HCT116 (cell line): ENCODE measurements at regions not wholly inside any gene's neighbourhood (a gene's known extent, or its start where the extent isn't known, plus 50 kb on each side); places are given as distances from the start of the nearest gene placed in this dataset.

Source experiments
- ATF3 ChIP-seq: IDR thresholded peaks from 2 replicates; pipeline ENCODE4 v1.6.1; 2012
- CEBPB ChIP-seq: IDR thresholded peaks from 2 replicates; pipeline ENCODE4 v1.6.1; 2012; ENCODE audit warnings: low read depth
- EZH2 ChIP-seq: fragments of 200-600 bp; sonication (generic); IDR thresholded peaks from 2 replicates; pipeline ENCODE4 v1.6.1; 2017; ENCODE audit warnings: antibody characterized with exemption, mixed run types
- JUND ChIP-seq: IDR thresholded peaks from 2 replicates; pipeline ENCODE4 v1.6.1; 2012
- POLR2A ChIP-seq: IDR thresholded peaks from 2 replicates; pipeline ENCODE4 v1.7.0; 2011; ENCODE audit warnings: borderline replicate concordance; ENCODE audit not compliant: insufficient read depth, insufficient read length; ENCODE audit errors: extremely low read depth
- TCF7L2 ChIP-seq: IDR thresholded peaks from 2 replicates; pipeline ENCODE4 v1.7.0; 2011; ENCODE audit warnings: borderline replicate concordance, inconsistent platforms; ENCODE audit not compliant: insufficient read depth, insufficient read length; ENCODE audit errors: extremely low read depth
- YY1 ChIP-seq: IDR thresholded peaks from 2 replicates; pipeline ENCODE4 v1.6.1; 2011; ENCODE audit warnings: low read length, low read depth, moderate library complexity, mild to moderate bottlenecking; ENCODE audit not compliant: insufficient replicate concordance; ENCODE audit errors: extremely low read depth
- ZFX ChIP-seq: fragments of 450-650 bp; IDR thresholded peaks from 2 replicates; pipeline ENCODE4 v1.6.1; 2017

GRCh38 chr7:50205011-50205410 lies 99.5 kb upstream of the IKZF1 start:
- TF ChIP-seq JUND (no peak), TCF7L2 (no peak), YY1 (no peak), ATF3 (no peak), EZH2 (no peak), CEBPB (no peak), POLR2A (no peak), ZFX (no peak)
